BE2C (cell line): ENCODE measurements at regions not wholly inside any gene's neighbourhood (a gene's known extent, or its start where the extent isn't known, plus 50 kb on each side); places are given as distances from the start of the nearest gene placed in this dataset.

Experiments
- DNase-seq: peaks from one replicate; pipeline ENCODE4 v3.0.0-alpha.2; 2020
- H3K27me3 ChIP-seq: fragments of 250-450 bp; sonication (Bioruptor Pico); 2 replicates; pipeline ENCODE4 v1.5.1; 2020; ENCODE audit warnings: mild to moderate bottlenecking
- H3K36me3 ChIP-seq: fragments of 250-450 bp; sonication (Bioruptor Pico); 2 replicates; pipeline ENCODE4 v1.5.1; 2020; ENCODE audit warnings: mild to moderate bottlenecking
- H3K4me1 ChIP-seq: fragments of 250-450 bp; sonication (Bioruptor Pico); 2 replicates; pipeline ENCODE4 v1.5.1; 2020
- H3K4me3 ChIP-seq: 2 replicates; pipeline ENCODE4 v1.5.1; 2011; ENCODE audit warnings: low read depth, low read length
- H3K9me3 ChIP-seq: fragments of 250-450 bp; sonication (Bioruptor Pico); 2 replicates; pipeline ENCODE4 v1.5.1; 2020
- CTCF ChIP-seq: IDR thresholded peaks from 2 replicates; pipeline ENCODE4 v1.5.1; 2012; ENCODE audit warnings: mild to moderate bottlenecking, low read depth, low read length

- H3K36me3 ChIP-seq = no peaks in the 10 kb centered on the region
- no peaks in the 10 kb centered on the region for H3K4me1 ChIP-seq
- TF ChIP-seq CTCF = no peak
- H3K4me3 ChIP-seq = no peak overlapping the region
- no peak for DNase-seq
- H3K27me3 ChIP-seq = no peaks in the 10 kb centered on the region
- no peaks in the 10 kb centered on the region for H3K9me3 ChIP-seq
Measured at GRCh38 chr1:189027512-189027911, 1450.2 kb downstream of the BRINP3 start.

- no peaks in the 10 kb centered on the region for H3K36me3 ChIP-seq
- no peak for TF ChIP-seq CTCF
- H3K4me3 ChIP-seq = no peak overlapping the region
- H3K27me3 ChIP-seq = no peaks in the 10 kb centered on the region
- no peaks in the 10 kb centered on the region; the same call in 1 of the 2 replicates for H3K4me1 ChIP-seq
- DNase-seq = no peak
- no peaks in the 10 kb centered on the region for H3K9me3 ChIP-seq
Measured at GRCh38 chr1:189033169-189033568, 1444.5 kb downstream of the BRINP3 start.

- Histone ChIP-seq H3K4me3 (no peak overlapping the region), H3K4me1 (no peaks in the 10 kb centered on the region; the same call in 1 of the 2 replicates), H3K36me3 (no peaks in the 10 kb centered on the region), H3K27me3 (no peaks in the 10 kb centered on the region), H3K9me3 (no peaks in the 10 kb centered on the region)
- no peak for TF ChIP-seq CTCF
- DNase-seq = no peak
Measured at GRCh38 chr1:189036628-189037027, 1441.0 kb downstream of the BRINP3 start.

GRCh38 chr1:189046127-189046526 is 1431.5 kb downstream of the BRINP3 start:
- H3K4me3 ChIP-seq = no peak overlapping the region
- no peaks in the 10 kb centered on the region for H3K9me3 ChIP-seq
- no peak for DNase-seq
- no peaks in the 10 kb centered on the region for H3K27me3 ChIP-seq
- H3K4me1 ChIP-seq = no peaks in the 10 kb centered on the region
- no peak for TF ChIP-seq CTCF
- H3K36me3 ChIP-seq = no peaks in the 10 kb centered on the region

GRCh38 chr1:189084811-189085210 is 1392.9 kb downstream of the BRINP3 start:
- no peak for TF ChIP-seq CTCF
- Histone ChIP-seq H3K36me3 (no peaks in the 10 kb centered on the region), H3K4me3 (no peak overlapping the region), H3K9me3 (no peaks in the 10 kb centered on the region), H3K27me3 (no peaks in the 10 kb centered on the region), H3K4me1 (no peaks in the 10 kb centered on the region)
- DNase-seq = no peak

GRCh38 chr1:189103956-189104355 is 1373.7 kb downstream of the BRINP3 start:
- H3K4me3 ChIP-seq = no peak overlapping the region
- no peak for DNase-seq
- H3K27me3 ChIP-seq = no peaks in the 10 kb centered on the region
- no peaks in the 10 kb centered on the region for H3K4me1 ChIP-seq
- no peaks in the 10 kb centered on the region for H3K9me3 ChIP-seq
- H3K36me3 ChIP-seq = no peaks in the 10 kb centered on the region
- TF ChIP-seq CTCF = no peak
